HuH-7 (cell line): ENCODE measurements at regions not wholly inside any gene's neighbourhood (a gene's known extent, or its start where the extent isn't known, plus 50 kb on each side); places are given as distances from the start of the nearest gene placed in this dataset.

ENCODE experiments used
- DNase-seq: peaks from one replicate; pipeline ENCODE4 v3.0.0; 2011; ENCODE audit warnings: low spot score

DNA sequence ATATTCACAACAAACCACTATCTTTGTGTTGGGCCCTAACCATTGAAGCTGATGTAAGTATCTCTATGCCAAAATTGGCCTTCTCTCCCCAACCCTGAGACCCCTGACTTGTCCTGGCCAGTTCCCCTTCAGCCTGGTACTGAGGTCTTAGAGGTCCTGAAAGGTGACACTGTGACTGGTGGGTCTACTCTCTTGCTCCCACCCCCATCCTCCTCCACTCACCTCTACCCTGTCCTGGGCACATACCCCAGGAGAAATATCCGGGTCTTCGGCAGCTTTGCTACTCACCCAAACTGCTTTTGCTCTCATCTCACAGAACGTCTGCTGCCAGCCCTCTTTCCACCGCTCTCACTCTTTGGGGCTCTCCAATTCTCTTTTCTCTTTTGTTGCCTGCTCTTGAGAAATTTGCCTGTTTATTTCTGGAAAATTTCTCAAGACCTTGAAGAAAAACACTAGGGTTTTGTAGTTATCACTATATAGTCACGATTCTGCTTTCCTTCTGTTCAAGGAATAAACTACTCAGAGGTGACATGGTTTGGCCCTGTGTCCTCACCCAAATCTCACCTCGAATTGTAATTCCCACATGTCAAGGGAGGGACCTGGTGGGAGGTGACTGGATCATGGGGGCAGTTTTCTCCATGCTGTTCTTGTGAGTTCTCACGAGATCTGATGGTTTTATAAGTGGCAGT lies 133.8 kb upstream of the PKDCC start:
- DNase-seq: no peak

DNA sequence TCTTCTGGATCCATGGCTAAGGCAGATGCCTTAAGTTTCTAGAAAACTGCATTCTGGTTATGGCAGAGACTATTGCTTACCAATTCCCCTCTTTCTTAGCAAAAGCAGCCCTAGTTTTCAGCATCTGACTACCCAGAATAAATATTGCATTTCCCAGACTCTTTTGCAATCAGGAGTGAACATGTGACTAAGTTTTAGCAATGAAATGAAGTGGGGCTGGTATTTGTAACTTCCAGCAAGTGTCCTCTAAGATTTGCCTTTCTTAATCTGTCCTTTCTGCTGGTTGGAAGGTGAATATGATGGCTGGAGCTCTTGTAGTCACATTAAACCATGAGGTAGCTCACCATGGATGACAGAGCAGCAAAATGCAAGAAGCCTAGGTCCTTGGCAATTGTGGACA lies 132.9 kb upstream of the PKDCC start:
- DNase-seq: no peak

DNA sequence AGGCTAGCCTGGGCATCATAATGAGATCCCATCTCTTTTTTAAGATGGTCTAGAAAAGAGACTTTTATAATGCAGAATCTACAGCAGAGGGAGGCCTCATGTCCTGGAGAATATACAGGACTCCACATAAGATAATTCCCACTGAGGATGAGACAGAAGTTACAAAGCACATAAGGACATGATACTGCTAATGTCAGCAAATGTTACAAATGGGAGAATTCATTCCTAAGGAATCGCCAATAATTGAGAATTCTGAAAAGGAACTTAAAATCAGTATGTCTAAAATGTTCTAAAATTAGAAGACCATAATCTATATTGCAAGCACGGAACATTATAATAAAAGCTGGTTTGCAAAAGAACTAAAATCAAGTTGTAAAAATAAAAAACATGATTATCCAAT lies 131.6 kb upstream of the PKDCC start:
- DNase-seq: no peak

DNA sequence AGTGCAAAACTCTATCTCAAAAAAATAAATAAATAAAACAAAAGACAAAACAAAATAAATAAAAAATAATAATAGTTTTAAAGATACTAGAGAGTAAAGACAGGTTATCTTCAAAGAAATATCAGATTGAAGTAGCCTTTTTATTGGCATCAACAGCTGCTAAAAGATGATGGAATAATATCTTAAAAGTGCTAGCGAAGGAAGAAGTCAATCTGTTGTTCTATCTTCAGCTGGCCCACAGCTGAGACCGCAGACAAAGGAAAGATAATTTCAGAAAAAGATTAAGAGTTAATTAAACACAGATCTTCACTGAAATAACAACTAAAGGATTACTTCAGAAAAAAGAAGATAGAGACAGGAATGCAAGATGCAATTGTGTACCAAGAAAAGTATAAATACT lies 130.2 kb upstream of the PKDCC start:
- no peak for DNase-seq

DNA sequence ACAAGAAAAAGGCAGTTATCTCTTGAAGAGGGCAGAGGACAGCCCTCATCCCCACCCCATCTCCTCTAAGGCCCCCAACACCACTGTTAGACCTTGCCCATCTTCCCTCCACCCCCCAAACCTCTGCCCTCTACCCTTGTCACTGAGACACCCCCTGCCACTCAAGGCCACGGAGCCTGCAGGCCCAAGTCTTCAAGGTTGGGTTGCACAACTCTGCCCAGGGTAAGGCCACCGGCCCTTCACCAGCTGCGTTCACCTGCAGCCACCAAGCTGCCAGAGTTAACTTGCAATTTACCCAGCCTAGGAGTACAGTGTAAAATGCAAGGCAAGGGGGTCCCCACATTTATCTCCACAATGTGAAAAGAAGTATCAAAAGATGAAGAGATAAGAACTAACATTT lies 128.7 kb upstream of the PKDCC start:
- no peak for DNase-seq

DNA sequence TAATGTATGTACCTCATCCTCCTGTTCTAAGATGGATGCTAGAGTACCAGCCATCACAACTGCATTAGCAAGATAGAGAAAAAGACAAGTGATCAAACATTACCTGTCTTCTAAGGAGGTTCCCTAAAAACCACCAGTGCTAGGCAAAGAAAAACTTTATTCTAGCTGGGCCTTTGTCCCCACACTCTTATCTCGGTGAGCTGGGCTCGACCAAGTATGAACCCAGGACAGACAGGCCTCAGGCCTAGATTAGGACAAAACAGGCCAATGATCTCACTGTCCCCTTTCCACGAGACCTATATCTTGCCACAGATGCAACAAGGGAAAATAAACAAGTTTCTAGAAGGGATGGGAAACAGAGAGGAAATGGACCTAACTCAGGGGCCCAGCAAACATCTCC lies 127.6 kb upstream of the PKDCC start:
- no peak for DNase-seq

DNA sequence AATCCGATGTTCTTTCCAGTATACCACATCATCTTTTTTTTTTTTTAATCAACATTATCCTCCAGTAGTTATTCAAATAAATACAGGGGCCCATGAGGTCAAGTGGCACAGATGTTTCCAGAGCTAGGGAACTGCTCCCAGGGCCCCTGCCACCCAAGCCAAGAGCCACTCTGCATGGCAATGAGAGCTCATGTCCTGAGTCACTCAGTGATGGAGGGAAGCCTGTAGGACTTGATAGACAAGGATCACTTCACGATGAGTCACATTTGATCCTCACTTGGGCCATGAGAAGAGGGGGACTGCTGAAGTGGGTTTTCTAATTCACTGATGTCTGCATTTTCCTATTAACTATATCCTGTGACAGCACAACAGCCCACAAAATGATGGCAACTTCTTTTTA lies 127.0 kb upstream of the PKDCC start:
- DNase-seq: no peak

DNA sequence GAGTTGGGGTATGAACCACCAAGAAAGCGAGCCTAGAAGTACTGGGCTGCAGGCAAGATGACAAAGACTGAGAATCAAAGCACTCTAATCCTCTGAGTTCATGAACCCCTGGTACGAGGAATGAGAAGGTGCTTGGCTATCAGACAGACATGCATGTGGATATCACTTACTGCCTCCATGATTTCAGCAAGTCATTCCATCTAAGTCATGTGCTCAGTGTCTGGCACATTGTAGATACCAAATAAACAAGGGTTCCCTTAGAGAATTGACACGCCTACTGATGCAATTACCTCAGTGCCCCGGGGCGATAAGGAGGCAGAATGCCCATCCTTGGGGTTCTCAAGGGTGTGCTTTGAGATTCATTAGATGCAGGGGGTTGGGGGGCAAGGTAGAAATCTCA lies 125.6 kb upstream of the PKDCC start:
- no peak for DNase-seq

DNA sequence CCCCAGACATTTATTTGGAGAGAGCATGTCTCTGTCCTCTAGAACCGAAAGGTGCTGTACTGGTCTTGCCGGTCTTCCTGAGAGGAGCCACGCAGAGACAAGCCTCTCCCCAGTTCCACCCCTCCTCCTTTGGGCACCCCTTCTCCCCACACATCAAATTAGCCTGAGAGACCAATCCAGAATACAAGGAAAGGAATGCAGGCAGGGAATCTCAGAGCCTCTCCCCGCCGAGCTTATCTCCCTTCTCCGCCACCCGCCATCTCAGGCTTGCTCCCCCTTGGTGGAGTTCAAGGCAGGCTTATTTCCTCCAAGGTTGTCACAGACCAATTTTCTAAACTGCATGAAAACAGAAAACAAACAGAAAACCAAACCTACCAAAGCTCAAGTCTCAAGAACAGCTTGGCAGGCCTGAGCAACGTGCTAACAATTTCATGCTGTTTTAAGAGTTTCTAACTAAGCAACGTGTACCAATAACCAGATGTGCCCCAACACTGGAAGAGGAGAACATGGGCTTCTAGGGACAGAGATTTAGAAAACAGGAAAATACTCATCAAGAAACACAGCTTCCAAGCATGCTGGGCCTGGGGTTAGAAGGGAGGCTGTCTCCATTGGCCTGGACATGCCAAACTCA lies 124.5 kb upstream of the PKDCC start:
- no peak for DNase-seq

DNA sequence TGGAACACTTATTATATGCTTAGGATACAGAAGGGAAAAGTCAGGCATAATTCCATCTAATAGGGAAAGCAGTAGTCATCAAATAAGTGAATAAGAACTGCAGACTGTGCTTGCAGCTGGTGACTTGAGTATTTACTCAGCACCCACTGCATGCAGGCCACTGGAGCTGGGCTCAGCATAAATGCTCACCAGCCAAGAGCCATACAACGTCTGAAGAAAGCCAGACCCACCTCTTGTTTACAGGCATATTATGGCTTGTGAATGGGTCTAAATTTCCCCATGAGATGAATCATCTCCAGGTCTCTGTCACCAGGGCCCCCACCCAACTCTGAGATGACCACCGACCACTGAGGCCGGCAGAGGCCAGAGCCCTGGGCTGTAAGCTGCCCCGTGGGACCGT lies 123.8 kb upstream of the PKDCC start:
- no peak for DNase-seq

DNA sequence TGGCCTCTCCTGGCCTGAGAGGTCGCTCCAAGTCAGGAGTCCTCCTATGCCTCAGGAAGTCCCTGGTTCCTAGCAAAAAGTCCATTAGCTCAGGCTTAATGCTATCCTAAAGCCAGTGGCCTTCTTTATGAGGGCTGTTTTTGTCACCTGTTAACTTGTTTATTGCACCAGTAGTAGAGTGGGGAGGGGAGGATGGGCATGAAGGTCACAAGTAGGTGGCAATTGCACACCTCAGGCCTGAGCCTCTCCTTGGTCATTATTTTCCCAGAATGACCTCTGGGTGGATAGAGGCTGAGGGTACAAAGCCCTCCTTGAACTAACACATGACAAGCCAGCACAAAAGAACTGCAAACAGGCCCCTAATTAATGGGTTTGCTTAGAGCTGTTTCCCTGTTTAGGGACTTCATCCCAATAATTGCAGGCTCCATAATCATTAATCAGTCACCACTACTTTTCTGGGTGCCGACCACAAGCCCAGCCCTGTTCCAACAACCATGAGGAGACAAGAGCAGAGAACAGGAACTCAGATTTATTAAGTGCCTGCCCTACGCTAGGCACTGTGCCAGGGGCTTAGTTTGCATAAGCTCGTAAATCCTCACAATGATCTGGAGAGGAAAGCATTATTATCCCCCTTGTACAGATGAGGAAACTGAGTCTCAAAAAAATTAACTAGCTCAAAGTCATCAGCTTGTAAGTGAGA lies 123.0 kb upstream of the PKDCC start:
- no peak for DNase-seq

DNA sequence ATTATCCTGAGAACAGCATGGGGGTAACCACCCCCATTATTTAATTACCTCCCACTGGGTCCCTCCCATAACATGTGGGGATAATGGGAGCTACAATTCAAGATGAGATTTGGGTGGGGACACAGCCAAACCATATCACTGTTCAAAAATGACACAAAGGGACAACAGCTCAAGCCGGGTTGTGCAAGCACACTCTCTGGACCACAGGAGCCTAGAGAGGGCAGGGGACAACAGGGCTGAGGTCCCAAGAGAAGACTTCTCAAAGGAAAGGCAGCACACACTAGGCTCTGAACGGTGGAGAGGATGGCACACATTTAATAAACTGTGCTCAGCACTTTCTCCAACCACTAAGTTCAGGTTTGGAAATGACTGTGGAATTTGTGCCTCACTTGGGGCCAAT lies 122.1 kb upstream of the PKDCC start:
- no peak for DNase-seq

DNA sequence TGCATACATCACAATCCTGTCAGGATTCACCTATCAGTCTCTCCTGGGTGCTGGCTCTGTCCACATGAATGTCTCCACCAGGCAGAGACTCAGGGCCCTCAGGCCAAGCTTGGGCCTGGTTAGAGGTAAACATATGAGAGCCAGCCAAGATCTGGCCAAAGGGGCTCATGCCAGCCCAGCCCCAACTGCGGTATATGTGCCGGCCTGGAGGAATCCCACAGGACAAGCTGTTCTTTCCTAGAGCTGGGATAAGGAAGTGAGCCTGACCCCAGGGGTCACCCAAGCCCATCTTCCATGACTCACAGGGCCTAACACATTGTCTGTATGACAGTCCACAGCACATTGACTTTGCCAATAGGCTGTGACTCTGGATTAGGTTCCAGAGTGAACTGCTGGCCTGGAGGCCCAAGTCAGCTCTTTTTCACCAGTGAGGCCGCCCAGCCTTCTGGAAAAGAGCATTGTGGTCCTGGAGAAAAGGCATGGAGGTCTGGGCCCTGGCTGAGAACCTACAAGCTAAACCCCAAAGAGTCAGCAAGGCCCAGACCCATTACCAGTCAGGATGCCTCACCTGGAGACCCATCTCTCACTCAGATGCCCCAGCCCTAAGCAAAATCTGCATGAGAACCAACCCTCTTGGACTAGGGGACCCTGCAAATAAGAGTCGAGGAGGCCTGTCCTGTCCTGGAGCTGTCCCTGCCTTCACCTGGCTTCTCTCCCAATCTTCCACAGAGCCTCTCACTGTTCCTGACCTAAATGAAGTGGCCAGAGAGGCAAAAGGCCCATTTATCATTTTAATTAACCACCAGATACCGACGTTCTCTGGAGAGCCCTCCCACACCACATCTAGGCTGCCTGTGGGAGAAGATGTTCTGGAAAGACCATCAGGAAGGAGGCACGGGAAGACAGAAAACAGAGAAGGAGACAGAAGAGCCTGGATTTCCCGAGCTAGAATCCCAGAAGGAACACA lies 120.9 kb upstream of the PKDCC start:
- no peak for DNase-seq

DNA sequence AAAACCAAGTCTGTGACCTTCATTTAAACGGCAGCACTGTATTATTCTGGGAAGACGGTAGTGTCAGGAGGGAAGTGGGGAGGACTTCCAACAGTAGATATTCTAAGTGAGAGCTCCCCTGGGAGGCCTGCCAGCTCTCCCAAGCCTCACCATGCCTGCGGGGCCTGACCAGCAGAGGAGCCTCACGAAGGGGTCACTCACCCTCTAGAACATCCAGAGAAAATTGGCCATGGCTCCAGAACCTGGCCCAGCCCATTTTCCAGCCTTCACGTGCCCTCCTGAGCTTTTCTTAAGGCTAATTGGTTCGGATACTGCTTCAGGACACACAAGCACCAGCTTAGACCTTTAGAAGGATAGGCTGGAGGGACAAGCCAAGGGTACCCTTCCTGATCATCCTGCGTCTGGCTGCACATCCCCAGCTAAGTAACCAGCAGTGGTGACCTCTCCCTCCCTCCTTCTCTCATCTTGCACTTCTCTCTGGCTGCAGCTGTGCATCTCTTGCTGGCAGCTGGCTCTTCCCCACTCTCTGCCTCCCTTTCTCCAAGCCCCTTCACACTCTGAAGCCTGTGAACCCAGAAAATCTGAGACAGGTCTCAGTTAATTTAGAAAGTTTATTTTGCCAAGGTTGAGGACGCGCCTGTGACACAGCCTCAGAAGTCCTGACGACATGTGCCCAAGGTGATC lies 120.1 kb upstream of the PKDCC start:
- DNase-seq: no peak

DNA sequence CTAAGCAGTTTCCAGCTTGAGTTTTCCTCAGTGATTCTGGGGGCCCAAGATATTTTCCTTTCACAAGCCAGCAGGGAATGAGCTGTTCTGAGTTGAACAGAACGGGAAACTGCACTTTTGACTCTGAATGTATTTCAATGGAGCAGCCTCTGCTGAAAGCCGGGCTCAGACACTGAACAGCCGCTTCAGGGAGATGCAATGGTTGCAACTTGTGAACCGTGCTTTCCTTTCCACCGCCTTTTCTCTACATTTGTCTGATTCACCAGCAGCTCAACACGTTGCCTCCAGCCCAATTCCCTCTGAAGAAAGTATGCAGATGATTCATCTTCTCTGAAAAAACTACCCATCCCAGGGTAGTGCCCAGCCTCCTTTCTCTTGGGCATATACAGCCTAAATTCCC lies 119.3 kb upstream of the PKDCC start:
- no peak for DNase-seq

DNA sequence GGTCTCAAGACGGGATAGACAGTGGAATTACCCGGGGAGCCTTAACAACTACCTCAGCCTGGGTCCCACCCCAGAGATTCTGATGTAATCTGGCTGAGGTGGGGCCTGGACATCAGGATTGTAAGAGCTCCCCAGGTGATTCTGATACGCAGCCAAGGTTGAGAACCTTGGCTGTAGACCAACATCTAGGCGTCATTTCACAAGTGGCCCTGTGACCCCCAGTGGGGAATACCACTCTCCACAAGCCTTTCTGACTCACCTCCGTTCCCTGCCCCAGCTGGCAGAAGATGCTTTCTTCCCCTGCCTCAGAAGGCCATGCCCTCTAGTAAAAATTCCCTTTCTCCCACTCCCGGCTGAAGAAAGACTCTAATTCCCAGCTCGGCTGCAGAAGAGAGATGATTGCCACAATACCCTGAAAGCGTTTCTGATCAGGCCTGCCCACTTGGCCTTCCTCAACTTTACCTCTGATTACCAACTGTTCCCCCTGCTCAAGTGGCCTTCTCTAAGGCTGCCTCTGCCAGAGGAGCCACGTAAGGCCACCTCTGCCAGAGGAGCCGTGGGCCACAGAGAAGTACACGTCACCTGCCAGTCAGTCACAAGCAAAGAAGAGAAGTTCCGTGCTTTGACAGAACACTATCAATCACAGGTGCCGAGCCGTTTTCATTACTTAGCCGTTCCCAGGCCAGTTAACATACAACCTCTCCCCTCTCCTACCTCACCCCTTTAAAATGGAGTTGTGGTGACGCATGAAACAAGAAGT lies 116.8 kb upstream of the PKDCC start:
- no peak for DNase-seq

DNA sequence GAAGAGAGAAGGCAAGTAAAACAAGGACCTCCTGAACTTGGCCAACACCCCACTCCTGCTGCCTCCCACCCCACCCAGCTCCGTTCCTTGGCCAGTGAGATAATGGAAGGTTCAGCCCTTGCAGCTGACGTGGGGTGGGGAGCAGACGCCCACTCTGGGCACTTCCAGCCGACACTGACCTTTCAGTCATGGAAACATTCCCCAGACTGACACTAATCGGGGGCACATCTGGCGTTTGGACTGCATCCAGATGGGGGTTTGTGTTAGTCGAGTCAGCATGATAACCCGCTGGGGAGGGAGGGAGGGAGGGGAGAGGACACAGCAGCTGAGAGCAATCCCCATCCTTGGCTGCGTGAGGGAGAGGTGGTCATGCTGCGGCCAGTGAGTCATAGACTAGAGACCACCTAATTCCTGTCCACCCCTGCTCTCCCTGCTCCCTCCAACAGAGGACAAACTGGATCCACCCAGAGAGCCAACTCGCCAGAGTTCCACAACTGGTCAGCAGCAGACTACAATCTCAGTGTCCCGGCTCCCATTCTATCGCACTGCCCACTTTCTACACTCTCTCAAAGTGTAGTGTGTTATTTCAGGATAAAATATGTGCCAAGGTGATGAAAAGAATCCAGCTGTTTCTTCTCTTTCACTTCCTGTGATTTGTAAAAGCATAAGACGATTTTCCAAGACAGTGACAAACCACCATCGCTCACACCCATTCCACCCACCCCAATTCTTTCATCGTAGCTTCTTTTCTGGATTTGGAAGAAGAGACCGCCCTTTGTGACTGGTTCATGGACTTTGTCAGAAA lies 115.4 kb upstream of the PKDCC start:
- DNase-seq: no peak

DNA sequence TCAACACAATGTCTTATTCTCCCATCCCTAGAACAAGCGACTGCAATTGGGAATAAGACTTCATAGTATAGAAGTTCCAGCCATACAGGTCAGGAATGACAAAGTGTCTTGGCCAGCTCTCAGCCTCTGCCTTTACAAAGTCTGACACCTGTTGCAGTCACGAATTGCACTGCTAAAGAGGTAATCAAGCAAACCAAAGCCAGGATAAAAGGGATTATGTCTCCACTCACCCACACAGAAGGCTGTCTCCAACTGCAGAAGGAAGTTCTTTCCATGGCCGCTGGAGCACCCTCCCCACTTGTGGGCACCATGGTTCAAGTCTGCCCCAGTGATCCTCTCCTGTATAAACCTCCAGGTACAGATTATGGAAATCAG lies 114.8 kb upstream of the PKDCC start:
- no peak for DNase-seq

DNA sequence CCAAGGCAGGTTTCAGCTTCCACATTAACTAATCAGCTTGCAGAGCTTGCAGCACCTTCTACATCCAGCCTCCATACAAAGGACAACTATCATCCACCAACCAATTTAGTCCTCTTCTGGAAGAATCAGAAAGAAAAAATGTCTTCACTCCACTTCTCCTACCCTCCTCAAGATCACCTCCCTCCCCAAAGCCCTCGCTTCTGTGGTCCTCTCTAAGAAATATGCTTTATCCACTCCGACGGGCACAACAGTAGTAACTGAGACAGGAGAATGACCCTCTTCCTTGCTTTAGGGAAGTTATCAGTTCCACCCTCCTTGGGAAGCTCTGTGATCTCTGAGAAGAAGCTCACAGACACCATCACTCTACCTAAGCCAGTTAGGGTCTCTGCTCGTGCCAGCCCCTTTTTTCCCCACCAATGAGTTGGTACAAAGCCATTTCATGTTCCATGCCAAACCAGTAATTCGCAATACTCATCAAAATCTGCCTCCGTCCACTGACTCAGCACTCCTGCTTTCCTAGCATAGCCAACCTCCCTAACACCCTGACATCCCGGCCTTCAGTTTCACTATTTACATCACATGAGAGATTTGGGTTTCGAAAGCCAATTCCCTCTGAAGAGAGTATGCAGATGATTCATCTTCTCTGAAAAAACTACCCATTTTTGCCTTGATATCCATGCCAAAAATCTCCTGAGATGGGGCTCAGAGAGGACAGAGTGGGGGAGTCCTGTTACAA lies 114.1 kb upstream of the PKDCC start:
- no peak for DNase-seq
